ENCODE measurements at regions not wholly inside any gene's neighbourhood (a gene's known extent, or its start where the extent isn't known, plus 50 kb on each side); places are given as distances from the start of the nearest gene placed in this dataset.

GRCh38 chr13:50573066-50573465 lies 270.4 kb downstream of the DLEU7 start:
- WGBS (ENCODE audit: insufficient coverage, low lambda C conversion rate) = 100% methylated on average over 1 of the region's 4 CpGs

DNA sequence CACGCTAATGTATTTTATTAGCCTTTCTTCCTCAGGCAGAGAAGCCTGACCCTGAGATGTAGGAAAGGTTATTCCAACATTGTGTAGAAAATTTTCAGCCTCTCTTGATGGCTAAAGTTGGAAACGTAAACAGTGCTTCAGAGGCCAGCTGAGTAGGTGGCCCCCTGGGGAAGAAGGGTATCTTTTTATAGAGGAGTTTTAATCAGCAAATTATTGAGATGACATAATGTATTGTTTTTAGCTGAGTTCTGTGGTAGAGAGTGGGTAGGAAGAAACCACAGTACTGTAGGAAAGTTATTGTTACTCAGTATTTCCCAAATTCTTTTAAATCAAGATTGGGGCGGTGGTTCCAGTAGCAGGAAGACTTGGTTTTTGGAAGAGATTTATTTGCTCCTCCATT lies 268.8 kb downstream of the DLEU7 start:
- H3K27me3 ChIP-seq (ENCODE audit: control insufficient read depth, insufficient read depth, low read length) = no peaks in the 10 kb centered on the region
- H3K9me3 ChIP-seq (ENCODE audit: control insufficient read depth, low read depth, low read length) = no peaks in the 10 kb centered on the region
- H3K4me1 ChIP-seq (ENCODE audit: control insufficient read depth, insufficient read depth, low read length) = no peaks in the 10 kb centered on the region
- 100% methylated on average over 1 of the region's 3 CpGs for WGBS (ENCODE audit: insufficient coverage, low lambda C conversion rate)
- no peak overlapping the region for H3K27ac ChIP-seq (ENCODE audit: low read length)
- no peak for DNase-seq
- no peaks in the 10 kb centered on the region for H3K36me3 ChIP-seq (ENCODE audit: control insufficient read depth, insufficient read depth, low read length)
- H3K4me3 ChIP-seq (ENCODE audit: low read length) = no peak overlapping the region

More at GRCh38 chr13:50573066-50573465, 270.4 kb downstream of the DLEU7 start:
- H3K36me3 ChIP-seq (ENCODE audit: control insufficient read depth, insufficient read depth, low read length) = no peaks in the 10 kb centered on the region
- H3K27me3 ChIP-seq (ENCODE audit: control insufficient read depth, insufficient read depth, low read length) = no peaks in the 10 kb centered on the region
- no peak for DNase-seq
- no peaks in the 10 kb centered on the region for H3K4me1 ChIP-seq (ENCODE audit: control insufficient read depth, insufficient read depth, low read length)
- no peak overlapping the region for H3K27ac ChIP-seq (ENCODE audit: low read length)
- H3K4me3 ChIP-seq (ENCODE audit: low read length) = no peak overlapping the region
- H3K9me3 ChIP-seq (ENCODE audit: control insufficient read depth, low read depth, low read length) = no peaks in the 10 kb centered on the region

DNA sequence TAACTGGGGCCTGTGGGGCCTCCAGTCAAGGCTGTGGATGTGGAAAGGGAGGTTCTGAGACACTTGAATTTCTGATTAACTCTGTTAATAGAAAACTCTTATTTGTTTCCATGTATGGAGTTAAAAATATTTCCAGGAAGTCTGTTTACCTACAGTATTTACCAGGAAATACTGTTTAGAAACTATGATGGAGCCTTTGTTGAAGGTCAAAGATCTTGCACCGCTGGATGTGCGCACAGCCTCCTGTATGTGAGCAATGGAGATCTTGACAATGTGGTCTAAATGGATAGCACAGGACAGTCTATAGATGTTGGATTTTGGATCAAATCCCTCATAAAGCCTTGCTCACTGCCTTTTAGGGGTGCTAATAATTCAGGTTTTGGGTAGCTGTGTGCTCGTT lies 268.4 kb downstream of the DLEU7 start:
- Histone ChIP-seq H3K27ac (ENCODE audit: low read length) (no peak overlapping the region), H3K4me3 (ENCODE audit: low read length) (no peak overlapping the region), H3K4me1 (ENCODE audit: control insufficient read depth, insufficient read depth, low read length) (no peaks in the 10 kb centered on the region), H3K27me3 (ENCODE audit: control insufficient read depth, insufficient read depth, low read length) (no peaks in the 10 kb centered on the region), H3K9me3 (ENCODE audit: control insufficient read depth, low read depth, low read length) (no peaks in the 10 kb centered on the region), H3K36me3 (ENCODE audit: control insufficient read depth, insufficient read depth, low read length) (no peaks in the 10 kb centered on the region)
- DNase-seq = no peak
- no CpG with 5 or more reads among the region's 3 CpGs for WGBS (ENCODE audit: insufficient coverage, low lambda C conversion rate)

DNA sequence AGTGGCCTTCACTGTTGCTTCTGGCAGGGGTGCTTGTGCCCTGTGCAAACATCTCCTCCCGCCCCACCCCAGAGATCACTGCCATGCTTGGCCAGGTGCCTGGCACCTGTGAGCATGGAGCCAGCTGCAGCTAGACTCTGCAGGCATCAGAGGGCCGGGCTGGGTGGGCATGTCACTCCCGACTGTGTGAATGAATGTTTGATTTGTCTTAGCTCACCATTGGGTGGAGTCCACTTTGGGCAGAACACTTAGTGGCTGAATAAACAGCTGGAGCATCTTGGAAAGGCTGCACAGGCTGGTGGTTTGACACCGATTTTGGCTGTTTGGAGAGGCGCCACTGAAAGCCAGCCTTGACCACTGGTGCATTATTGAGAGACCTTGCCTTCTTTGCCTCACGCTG lies 267.3 kb downstream of the DLEU7 start:
- WGBS (ENCODE audit: insufficient coverage, low lambda C conversion rate) = no CpG with 5 or more reads among the region's 6 CpGs
- H3K4me3 ChIP-seq (ENCODE audit: low read length) = no peak overlapping the region
- no peak for DNase-seq

GRCh38 chr13:50577806-50578205 lies 265.7 kb downstream of the DLEU7 start:
- H3K27ac ChIP-seq (ENCODE audit: low read length) = no peak overlapping the region
- no CpG with 5 or more reads among the region's 2 CpGs for WGBS (ENCODE audit: insufficient coverage, low lambda C conversion rate)
- no peak overlapping the region for H3K4me3 ChIP-seq (ENCODE audit: low read length)
- H3K4me1 ChIP-seq (ENCODE audit: control insufficient read depth, insufficient read depth, low read length) = no peaks in the 10 kb centered on the region
- DNase-seq = no peak
- H3K9me3 ChIP-seq (ENCODE audit: control insufficient read depth, low read depth, low read length) = no peaks in the 10 kb centered on the region
- H3K27me3 ChIP-seq (ENCODE audit: control insufficient read depth, insufficient read depth, low read length) = no peaks in the 10 kb centered on the region
- H3K36me3 ChIP-seq (ENCODE audit: control insufficient read depth, insufficient read depth, low read length) = no peaks in the 10 kb centered on the region

More for the DNA sequence above, 267.3 kb downstream of the DLEU7 start:
- H3K36me3 ChIP-seq (ENCODE audit: control insufficient read depth, insufficient read depth, low read length) = no peaks in the 10 kb centered on the region
- no peak overlapping the region for H3K27ac ChIP-seq (ENCODE audit: low read length)
- H3K4me1 ChIP-seq (ENCODE audit: control insufficient read depth, insufficient read depth, low read length) = no peaks in the 10 kb centered on the region
- no peaks in the 10 kb centered on the region for H3K9me3 ChIP-seq (ENCODE audit: control insufficient read depth, low read depth, low read length)
- no peaks in the 10 kb centered on the region for H3K27me3 ChIP-seq (ENCODE audit: control insufficient read depth, insufficient read depth, low read length)

- WGBS (ENCODE audit: insufficient coverage, low lambda C conversion rate) = 67% methylated on average over 1 of the region's 4 CpGs
- Histone ChIP-seq H3K4me1 (ENCODE audit: control insufficient read depth, insufficient read depth, low read length) (no peaks in the 10 kb centered on the region), H3K36me3 (ENCODE audit: control insufficient read depth, insufficient read depth, low read length) (no peaks in the 10 kb centered on the region), H3K9me3 (ENCODE audit: control insufficient read depth, low read depth, low read length) (no peaks in the 10 kb centered on the region), H3K27ac (ENCODE audit: low read length) (no peak overlapping the region), H3K27me3 (ENCODE audit: control insufficient read depth, insufficient read depth, low read length) (no peaks in the 10 kb centered on the region), H3K4me3 (ENCODE audit: low read length) (no peak overlapping the region)
- no peak for DNase-seq
Measured at GRCh38 chr13:50580684-50581305, 262.7 kb downstream of the DLEU7 start.

GRCh38 chr13:50581586-50582196 lies 261.8 kb downstream of the DLEU7 start:
- no peak overlapping the region for H3K4me3 ChIP-seq (ENCODE audit: low read length)
- no peaks in the 10 kb centered on the region for H3K27me3 ChIP-seq (ENCODE audit: control insufficient read depth, insufficient read depth, low read length)
- no peak for DNase-seq
- no peaks in the 10 kb centered on the region for H3K36me3 ChIP-seq (ENCODE audit: control insufficient read depth, insufficient read depth, low read length)
- H3K27ac ChIP-seq (ENCODE audit: low read length) = no peak overlapping the region
- H3K9me3 ChIP-seq (ENCODE audit: control insufficient read depth, low read depth, low read length) = no peaks in the 10 kb centered on the region
- WGBS (ENCODE audit: insufficient coverage, low lambda C conversion rate) = no CpG with 5 or more reads among the region's 1 CpG
- no peaks in the 10 kb centered on the region for H3K4me1 ChIP-seq (ENCODE audit: control insufficient read depth, insufficient read depth, low read length)

- Histone ChIP-seq H3K4me3 (ENCODE audit: low read length) (no peak overlapping the region), H3K9me3 (ENCODE audit: control insufficient read depth, low read depth, low read length) (no peaks in the 10 kb centered on the region), H3K4me1 (ENCODE audit: control insufficient read depth, insufficient read depth, low read length) (no peaks in the 10 kb centered on the region), H3K36me3 (ENCODE audit: control insufficient read depth, insufficient read depth, low read length) (no peaks in the 10 kb centered on the region), H3K27me3 (ENCODE audit: control insufficient read depth, insufficient read depth, low read length) (no peaks in the 10 kb centered on the region), H3K27ac (ENCODE audit: low read length) (no peak overlapping the region)
- DNase-seq = no peak
- WGBS (ENCODE audit: insufficient coverage, low lambda C conversion rate) = 64% methylated on average over 6 of the region's 10 CpGs
Measured at GRCh38 chr13:50584856-50585580, 258.5 kb downstream of the DLEU7 start.

- Histone ChIP-seq H3K27ac (ENCODE audit: low read length) (no peak overlapping the region), H3K4me1 (ENCODE audit: control insufficient read depth, insufficient read depth, low read length) (no peaks in the 10 kb centered on the region), H3K9me3 (ENCODE audit: control insufficient read depth, low read depth, low read length) (no peaks in the 10 kb centered on the region), H3K36me3 (ENCODE audit: control insufficient read depth, insufficient read depth, low read length) (no peaks in the 10 kb centered on the region), H3K27me3 (ENCODE audit: control insufficient read depth, insufficient read depth, low read length) (no peaks in the 10 kb centered on the region), H3K4me3 (ENCODE audit: low read length) (no peak overlapping the region)
- no CpG with 5 or more reads among the region's 6 CpGs for WGBS (ENCODE audit: insufficient coverage, low lambda C conversion rate)
- no peak for DNase-seq
Measured at GRCh38 chr13:50585674-50586413, 257.6 kb downstream of the DLEU7 start.

- Histone ChIP-seq H3K4me3 (ENCODE audit: low read length) (no peak overlapping the region), H3K4me1 (ENCODE audit: control insufficient read depth, insufficient read depth, low read length) (no peaks in the 10 kb centered on the region), H3K36me3 (ENCODE audit: control insufficient read depth, insufficient read depth, low read length) (no peaks in the 10 kb centered on the region), H3K27me3 (ENCODE audit: control insufficient read depth, insufficient read depth, low read length) (no peaks in the 10 kb centered on the region), H3K9me3 (ENCODE audit: control insufficient read depth, low read depth, low read length) (no peaks in the 10 kb centered on the region), H3K27ac (ENCODE audit: low read length) (no peak overlapping the region)
- no peak for DNase-seq
- no CpG with 5 or more reads among the region's 8 CpGs for WGBS (ENCODE audit: insufficient coverage, low lambda C conversion rate)
Measured at GRCh38 chr13:50586414-50587083, 256.9 kb downstream of the DLEU7 start.
